HepG2 (cell line): ENCODE measurements at regions not wholly inside any gene's neighbourhood (a gene's known extent, or its start where the extent isn't known, plus 50 kb on each side); places are given as distances from the start of the nearest gene placed in this dataset.

Experiments used
- ATAC-seq: fragments of 200-7000 bp; cut with Tn5 transposase; 3 replicates; pipeline ENCODE4 v1.9.1; 2020; ENCODE audit warnings: mild to moderate bottlenecking, moderate library complexity
- BruUV-seq: library from RNA; stranded (reverse); fragments of 400-500 nt; replicated peaks from 2 replicates; lab custom pipeline; 2021; lab: Mats Ljungman, UMichigan
- CTCF ChIA-PET: fragments of 300-600 bp; formaldehyde crosslinking; extraction: SDS; loops from one replicate; lab custom pipeline; 2021; ENCODE audit warnings: low total read pairs, inconsistent platforms, low intra/inter-chr PET ratio; lab: Yijun Ruan, JAX
- POLR2A ChIA-PET: fragments of 350-600 bp; sonication (Branson Sonifier 250); formaldehyde crosslinking; loops from one replicate; lab custom pipeline; 2020; ENCODE audit warnings: antibody characterized with exemption, inconsistent platforms; lab: Yijun Ruan, JAX
- DNase-seq: peaks from one replicate; pipeline ENCODE4 v3.0.0-alpha.2; 2015; ENCODE audit warnings: low spot score
- FAIRE-seq: peaks from 3 replicates; lab custom pipeline; 2011; peaks lifted over from hg19 to GRCh38; lab: Jason Lieb, UNC
- H2AFZ ChIP-seq: one replicate; pipeline ENCODE4 v1.6.1; 2011; ENCODE audit warnings: low read length, inconsistent platforms
- H3K27ac ChIP-seq: fragments of 300-600 bp; 3 replicates; pipeline ENCODE4 v1.8.0; 2011; ENCODE audit warnings: mixed run types, mild to moderate bottlenecking, mixed read lengths, low read length, inconsistent platforms; ENCODE audit not compliant: insufficient read depth; ENCODE audit errors: extremely low read length
- H3K27me3 ChIP-seq, 2 experiments: fragments of 200-600 bp in 1 of 2; 2 replicates in 1 of 2; 3 replicates in 1 of 2; pipeline versions ENCODE4 v1.6.0 to v1.8.0; 2011; ENCODE audit warnings: low read length in 2 of 2, mild to moderate bottlenecking in 2 of 2, moderate library complexity in 2 of 2, inconsistent platforms in 1 of 2; ENCODE audit not compliant: insufficient read depth in 2 of 2, control insufficient read depth in 1 of 2
- H3K36me3 ChIP-seq, 2 experiments: fragments of 200-600 bp in 1 of 2; replicated peaks in 1 of 2; 2 replicates in 1 of 2; 3 replicates in 1 of 2; pipeline versions ENCODE4 v1.5.1 to v1.8.0; 2011; ENCODE audit warnings: low read length in 2 of 2, inconsistent platforms in 1 of 2; ENCODE audit not compliant: insufficient read depth in 2 of 2, control insufficient read depth in 1 of 2
- H3K4me1 ChIP-seq: 2 replicates; pipeline ENCODE4 v1.5.1; 2012; ENCODE audit warnings: low read length, inconsistent platforms; ENCODE audit not compliant: insufficient read depth
- H3K4me2 ChIP-seq: 2 replicates; pipeline ENCODE4 v1.6.0; 2011; ENCODE audit warnings: low read depth, low read length, inconsistent platforms
- H3K4me3 ChIP-seq, 3 experiments: fragments of 200-600 bp in 1 of 3; sonication (generic), shearing (Covaris generic) in 1 of 3; replicated peaks in 1 of 3; 2 replicates each; pipeline ENCODE4 v1.5.1; 2011 to 2016; ENCODE audit warnings: low read length in 3 of 3, inconsistent platforms in 2 of 3, low read depth in 2 of 3, mild to moderate bottlenecking in 2 of 3, control low read depth in 1 of 3, mixed read lengths in 1 of 3; ENCODE audit not compliant: insufficient read depth in 1 of 3
- H3K79me2 ChIP-seq: one replicate; pipeline ENCODE4 v1.6.1; 2011; ENCODE audit warnings: low read length, inconsistent platforms; ENCODE audit not compliant: insufficient read depth
- H3K9ac ChIP-seq: 2 replicates; pipeline ENCODE4 v1.6.0; 2011; ENCODE audit warnings: mild to moderate bottlenecking, low read depth, low read length, inconsistent platforms; ENCODE audit not compliant: insufficient read depth
- H3K9me3 ChIP-seq: 2 replicates; pipeline ENCODE4 v1.5.1; 2012; ENCODE audit warnings: mild to moderate bottlenecking, low read length
- H4K20me1 ChIP-seq: 2 replicates; pipeline ENCODE4 v1.6.0; 2011; ENCODE audit warnings: inconsistent platforms, mild to moderate bottlenecking, low read length, moderate library complexity; ENCODE audit not compliant: insufficient read depth
- AFF4 ChIP-seq: sonication (generic); formaldehyde crosslinking; IDR thresholded peaks from 2 replicates; pipeline ENCODE4 v1.4.0; 2020; ENCODE audit warnings: missing genetic modification reagents
- ARID3A ChIP-seq: IDR thresholded peaks from 2 replicates; pipeline ENCODE4 v1.6.1; 2012; ENCODE audit warnings: low read depth, low read length, improper control_type of control experiment
- ATF7 ChIP-seq, 2 experiments: fragments of 450-650 bp in 1 of 2; sonication (generic) in 1 of 2; formaldehyde crosslinking in 1 of 2; IDR thresholded peaks; 2 replicates each; pipeline versions ENCODE4 v1.4.0 to v1.6.1; 2016 to 2020; ENCODE audit warnings: antibody characterized with exemption in 1 of 2, mild to moderate bottlenecking in 1 of 2, missing genetic modification reagents in 1 of 2
- FOXK1 ChIP-seq: sonication (generic); formaldehyde crosslinking; IDR thresholded peaks from 2 replicates; pipeline ENCODE4 v1.4.0; 2020; ENCODE audit warnings: low read depth, missing genetic modification reagents, borderline replicate concordance
- JUND ChIP-seq: sonication (generic); formaldehyde crosslinking; IDR thresholded peaks from 2 replicates; pipeline ENCODE4 v1.8.0; 2022; ENCODE audit warnings: mild to moderate bottlenecking, missing genetic modification reagents
- RAD51 ChIP-seq: fragments of 450-650 bp; IDR thresholded peaks from 2 replicates; pipeline ENCODE4 v1.6.1; 2016; ENCODE audit warnings: borderline replicate concordance
- RBFOX2 ChIP-seq: fragments of 200-400 bp; formaldehyde crosslinking; IDR thresholded peaks from 2 replicates; pipeline ENCODE4 v1.6.1; 2017; ENCODE audit warnings: low read depth, mild to moderate bottlenecking, low read length
- SETDB1 ChIP-seq: sonication (generic); formaldehyde crosslinking; IDR thresholded peaks from 2 replicates; pipeline ENCODE4 v1.5.1; 2020; ENCODE audit warnings: missing genetic modification reagents, mild to moderate bottlenecking, borderline replicate concordance
- SIX4 ChIP-seq: sonication (generic); formaldehyde crosslinking; IDR thresholded peaks from 2 replicates; pipeline ENCODE4 v1.4.0; 2020; ENCODE audit warnings: missing genetic modification reagents
- ZNF12 ChIP-seq: sonication (generic); formaldehyde crosslinking; IDR thresholded peaks from 2 replicates; pipeline ENCODE4 v1.5.0; 2020; ENCODE audit warnings: missing genetic modification reagents
- ZNF124 ChIP-seq: sonication (generic); formaldehyde crosslinking; IDR thresholded peaks from 2 replicates; pipeline ENCODE4 v1.4.0; 2020; ENCODE audit warnings: missing genetic modification reagents
- WGBS: methylation state at CpG from one replicate; pipeline ENCODE4 v1.1.6; 2017; ENCODE audit warnings: low lambda C conversion rate; 5-methylcytosine and 5-hydroxymethylcytosine counted together
- in situ Hi-C: cut with HindIII; loops from 2 replicates; pipeline ENCODE4 v1.10.0; 2017; ENCODE audit warnings: low pct_unique_long_range_greater_than_20kb; ENCODE audit not compliant: extremely low pct_ligation_motif_present
- intact Hi-C: fragments of 100-400 bp; cut with micrococcal nuclease; formaldehyde crosslinking; loops from one replicate; pipeline ENCODE4 v1.10.0; 2022; ENCODE audit not compliant: unreplicated experiment

- no peak overlapping the region for H2AFZ ChIP-seq
- no peak for TF ChIP-seq SIX4 (CRISPR knock-in tag)
- no peak for TF ChIP-seq FOXK1 (CRISPR knock-in tag)
- no peak for TF ChIP-seq AFF4 (CRISPR knock-in tag)
- TF ChIP-seq JUND (CRISPR knock-in tag): no peak
- no peak for TF ChIP-seq RBFOX2
- no peak for TF ChIP-seq ATF7 (IDR thresholded peaks at IDR 0.05)
- no peak for TF ChIP-seq ATF7 (CRISPR knock-in tag; IDR thresholded peaks at IDR 0.05)
- no peak for TF ChIP-seq ARID3A
- TF ChIP-seq ZNF12 (CRISPR knock-in tag): no peak
- TF ChIP-seq SETDB1: no peak
- no peak for TF ChIP-seq RAD51
- no peak for TF ChIP-seq ZNF124 (CRISPR knock-in tag)
- TF ChIP-seq, all 625 proteins: peak for 0
- Histone ChIP-seq H3K9me3 (no peaks in the 10 kb centered on the region), H3K4me2 (no peak overlapping the region), H3K79me2 (no peaks in the 10 kb centered on the region), H3K36me3 (no peaks in the 10 kb centered on the region), H4K20me1 (no peaks in the 10 kb centered on the region), H3K4me1 (no peaks in the 10 kb centered on the region), H3K27ac (no peak overlapping the region), H3K27me3 (no peaks in the 10 kb centered on the region; a peak in 1 of 5 replicates), H3K9ac (no peak overlapping the region), H3K4me3 (no peak overlapping the region)
- no TSS peak for BruUV-seq
- ATAC-seq (no peak), DNase-seq (no peak), FAIRE-seq (no peak)
- 3% methylated on average over 3 of the region's 3 CpGs for WGBS
- ChIA-PET CTCF (no interaction called here), POLR2A (no interaction called here)
- intact Hi-C loops (loop anchor here (10.0 kb wide), 2 partner anchors 598 to 628 kb away; no protein-coding TSS in a partner anchor), in situ Hi-C loops (loop anchor here (10.0 kb wide), 1 partner anchor 618 kb away; no protein-coding TSS in a partner anchor)
These were observed 162.4 kb downstream of the PCDH20 start for GRCh38 chr13:61253105-61253877.
